ENCODE measurements at regions not wholly inside any gene's neighbourhood (a gene's known extent, or its start where the extent isn't known, plus 50 kb on each side); places are given as distances from the start of the nearest gene placed in this dataset.

- no peak for DNase-seq (ENCODE audit: low read depth)
- TF ChIP-seq POLR2A (IDR thresholded peaks at IDR 0.05; ENCODE audit: extremely low read depth, insufficient read length) (no peak), MAX (IDR thresholded peaks at IDR 0.05; ENCODE audit: low read depth, low read length) (no peak), MYC (IDR thresholded peaks at IDR 0.05; ENCODE audit: low read depth, low read length) (no peak)
- TF ChIP-seq, protein P1, sequence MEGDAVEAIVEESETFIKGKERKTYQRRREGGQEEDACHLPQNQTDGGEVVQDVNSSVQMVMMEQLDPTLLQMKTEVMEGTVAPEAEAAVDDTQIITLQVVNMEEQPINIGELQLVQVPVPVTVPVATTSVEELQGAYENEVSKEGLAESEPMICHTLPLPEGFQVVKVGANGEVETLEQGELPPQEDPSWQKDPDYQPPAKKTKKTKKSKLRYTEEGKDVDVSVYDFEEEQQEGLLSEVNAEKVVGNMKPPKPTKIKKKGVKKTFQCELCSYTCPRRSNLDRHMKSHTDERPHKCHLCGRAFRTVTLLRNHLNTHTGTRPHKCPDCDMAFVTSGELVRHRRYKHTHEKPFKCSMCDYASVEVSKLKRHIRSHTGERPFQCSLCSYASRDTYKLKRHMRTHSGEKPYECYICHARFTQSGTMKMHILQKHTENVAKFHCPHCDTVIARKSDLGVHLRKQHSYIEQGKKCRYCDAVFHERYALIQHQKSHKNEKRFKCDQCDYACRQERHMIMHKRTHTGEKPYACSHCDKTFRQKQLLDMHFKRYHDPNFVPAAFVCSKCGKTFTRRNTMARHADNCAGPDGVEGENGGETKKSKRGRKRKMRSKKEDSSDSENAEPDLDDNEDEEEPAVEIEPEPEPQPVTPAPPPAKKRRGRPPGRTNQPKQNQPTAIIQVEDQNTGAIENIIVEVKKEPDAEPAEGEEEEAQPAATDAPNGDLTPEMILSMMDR (IDR thresholded peaks at IDR 0.05; ENCODE audit: low read depth, low read length), result no peak
- no peak overlapping the region for H3K4me3 ChIP-seq (ENCODE audit: low read depth, low read length)
Measured at GRCh38 chr3:28649266-28649665, 300.6 kb upstream of the AZI2 start.

DNA sequence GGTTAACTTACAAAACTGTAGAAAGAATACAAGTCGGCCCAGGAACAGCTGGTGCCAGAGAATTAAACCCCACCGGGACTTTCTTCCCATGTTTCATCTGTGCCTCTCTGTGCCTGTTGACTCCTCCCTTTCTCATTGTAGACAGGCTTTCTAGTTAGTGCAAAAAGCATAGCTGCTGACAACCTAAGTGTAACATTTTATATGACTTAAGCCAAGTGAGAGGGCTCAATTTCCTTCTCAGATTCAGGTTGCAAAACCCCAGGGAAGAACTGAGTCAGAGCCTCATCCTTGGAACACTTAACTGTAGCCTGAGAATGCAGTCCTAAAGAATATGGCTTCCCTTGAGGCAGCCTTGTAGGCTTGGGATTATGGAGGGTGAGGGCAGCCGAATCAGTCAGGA is 302.5 kb upstream of the AZI2 start:
- TF ChIP-seq, protein P1 (IDR thresholded peaks at IDR 0.05; ENCODE audit: low read depth, low read length), result no peak
- no peak for TF ChIP-seq MAX (IDR thresholded peaks at IDR 0.05; ENCODE audit: low read depth, low read length)
- no peak for TF ChIP-seq POLR2A (IDR thresholded peaks at IDR 0.05; ENCODE audit: extremely low read depth, insufficient read length)
- no peak for TF ChIP-seq MYC (IDR thresholded peaks at IDR 0.05; ENCODE audit: low read depth, low read length)
- H3K4me3 ChIP-seq (ENCODE audit: low read depth, low read length), result no peak overlapping the region
- DNase-seq (ENCODE audit: low read depth), result no peak

DNA sequence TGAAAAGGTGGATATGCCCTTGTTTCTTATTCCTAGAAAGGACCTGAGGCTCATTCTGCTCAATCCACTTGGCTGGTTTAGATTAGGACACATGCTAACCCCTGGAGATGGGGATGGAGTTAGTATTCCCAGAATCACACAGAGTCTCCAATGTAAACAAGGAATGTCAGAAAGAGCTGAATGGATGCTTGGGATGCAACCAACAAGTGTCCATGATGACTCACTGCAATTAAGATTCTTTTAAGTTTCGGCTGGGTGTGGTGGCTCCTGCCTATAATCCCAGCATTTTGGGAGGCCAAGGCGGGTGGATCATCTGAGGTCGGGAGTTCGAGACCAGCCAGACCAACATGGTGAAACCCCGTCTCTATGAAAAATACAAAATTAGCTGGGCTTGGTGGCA is 315.5 kb upstream of the AZI2 start:
- TF ChIP-seq MYC (IDR thresholded peaks at IDR 0.05; ENCODE audit: low read depth, low read length) (no peak), MAX (IDR thresholded peaks at IDR 0.05; ENCODE audit: low read depth, low read length) (no peak)
- TF ChIP-seq, protein P1 (IDR thresholded peaks at IDR 0.05; ENCODE audit: low read depth, low read length), result no peak
- no peak for DNase-seq (ENCODE audit: low read depth)
- H3K4me3 ChIP-seq (ENCODE audit: low read depth, low read length), result no peak overlapping the region

DNA sequence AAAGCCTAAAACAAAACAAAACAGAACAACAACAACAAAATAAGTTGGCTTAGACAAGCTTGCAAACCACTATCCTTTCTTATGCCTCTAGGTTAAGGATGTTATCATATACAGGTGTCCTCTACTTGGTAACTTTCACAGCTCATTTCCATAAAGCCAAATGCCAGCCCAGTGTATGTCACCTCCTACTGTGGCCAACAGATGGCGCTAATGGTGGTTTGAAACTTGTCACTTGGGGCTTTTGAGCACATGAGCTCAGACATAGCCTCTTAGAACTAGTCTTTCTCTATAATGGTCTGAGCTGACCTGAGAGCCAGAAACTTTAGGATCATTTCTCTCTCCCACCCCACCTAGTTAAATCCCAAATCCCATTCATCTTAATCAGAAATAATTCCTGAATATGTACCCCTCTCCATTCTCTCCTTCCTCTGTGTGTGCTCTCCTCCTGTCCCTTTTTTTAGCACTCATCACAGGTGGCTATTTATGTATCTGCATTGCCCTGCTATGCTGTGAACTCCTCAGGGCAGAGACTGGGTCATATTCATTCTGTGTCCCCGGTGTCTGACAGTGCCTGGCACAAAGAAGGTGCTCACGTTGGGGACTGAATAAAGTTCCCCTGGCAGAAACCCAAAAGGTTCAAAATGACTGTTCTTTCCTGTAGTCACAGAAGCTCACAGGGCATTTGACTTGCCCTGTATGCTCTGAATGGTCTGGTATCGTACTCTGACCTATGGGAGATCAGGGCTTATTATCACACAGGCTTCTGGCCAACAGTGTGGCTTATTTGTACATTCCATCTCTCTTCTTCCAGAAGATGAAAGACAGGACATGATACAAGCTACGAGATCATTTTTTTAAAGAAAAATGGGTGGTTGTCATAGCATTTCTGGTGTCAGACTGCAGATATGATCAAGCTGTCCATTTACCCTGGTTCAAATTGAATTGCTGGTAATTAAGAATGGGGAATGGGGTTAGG is 319.3 kb upstream of the AZI2 start:
- TF ChIP-seq MAX (IDR thresholded peaks at IDR 0.05; ENCODE audit: low read depth, low read length), result 0 out of 2 replicates have a peak, but pooled peaks have one; percentile 19
- no peak for TF ChIP-seq POLR2A (IDR thresholded peaks at IDR 0.05; ENCODE audit: extremely low read depth, insufficient read length)
- TF ChIP-seq, protein P1 (IDR thresholded peaks at IDR 0.05; ENCODE audit: low read depth, low read length), result peak; percentile 79
- no peak for TF ChIP-seq MYC (IDR thresholded peaks at IDR 0.05; ENCODE audit: low read depth, low read length)
- no peak overlapping the region for H3K4me3 ChIP-seq (ENCODE audit: low read depth, low read length)
- DNase-seq (ENCODE audit: low read depth), result peak; percentile 66

DNA sequence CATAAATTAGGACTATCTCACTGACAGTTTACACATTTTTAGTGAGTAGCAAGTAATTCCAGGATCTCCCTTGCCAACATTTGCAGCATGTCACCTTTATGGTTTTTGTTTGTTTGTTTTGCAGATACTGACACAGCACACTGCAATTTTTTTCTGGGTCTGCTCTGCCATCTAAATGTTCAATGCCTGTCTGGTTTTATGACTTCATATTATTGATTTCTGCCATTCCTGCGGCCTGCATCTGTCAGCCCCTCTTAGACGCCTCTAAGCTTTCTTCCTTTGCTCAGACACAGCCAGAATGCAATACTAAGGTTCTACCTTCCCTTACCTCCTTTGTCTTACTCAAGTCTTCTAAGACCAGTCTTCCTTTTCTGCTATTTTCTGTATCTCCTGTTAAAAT is 321.2 kb upstream of the AZI2 start:
- no peak overlapping the region for H3K4me3 ChIP-seq (ENCODE audit: low read depth, low read length)
- DNase-seq (ENCODE audit: low read depth), result no peak
- no peak for TF ChIP-seq MAX (IDR thresholded peaks at IDR 0.05; ENCODE audit: low read depth, low read length)
- TF ChIP-seq MYC (IDR thresholded peaks at IDR 0.05; ENCODE audit: low read depth, low read length), result no peak
- no peak for TF ChIP-seq POLR2A (IDR thresholded peaks at IDR 0.05; ENCODE audit: extremely low read depth, insufficient read length)
- TF ChIP-seq, protein P1 (IDR thresholded peaks at IDR 0.05; ENCODE audit: low read depth, low read length), result no peak
